HK-2 (cell line): ENCODE measurements at regions not wholly inside any gene's neighbourhood (a gene's known extent, or its start where the extent isn't known, plus 50 kb on each side); places are given as distances from the start of the nearest gene placed in this dataset.

Source experiments
- DNase-seq: peaks from one replicate; pipeline ENCODE4 v3.0.0-alpha.2; 2018; ENCODE audit not compliant: unreplicated experiment

DNA sequence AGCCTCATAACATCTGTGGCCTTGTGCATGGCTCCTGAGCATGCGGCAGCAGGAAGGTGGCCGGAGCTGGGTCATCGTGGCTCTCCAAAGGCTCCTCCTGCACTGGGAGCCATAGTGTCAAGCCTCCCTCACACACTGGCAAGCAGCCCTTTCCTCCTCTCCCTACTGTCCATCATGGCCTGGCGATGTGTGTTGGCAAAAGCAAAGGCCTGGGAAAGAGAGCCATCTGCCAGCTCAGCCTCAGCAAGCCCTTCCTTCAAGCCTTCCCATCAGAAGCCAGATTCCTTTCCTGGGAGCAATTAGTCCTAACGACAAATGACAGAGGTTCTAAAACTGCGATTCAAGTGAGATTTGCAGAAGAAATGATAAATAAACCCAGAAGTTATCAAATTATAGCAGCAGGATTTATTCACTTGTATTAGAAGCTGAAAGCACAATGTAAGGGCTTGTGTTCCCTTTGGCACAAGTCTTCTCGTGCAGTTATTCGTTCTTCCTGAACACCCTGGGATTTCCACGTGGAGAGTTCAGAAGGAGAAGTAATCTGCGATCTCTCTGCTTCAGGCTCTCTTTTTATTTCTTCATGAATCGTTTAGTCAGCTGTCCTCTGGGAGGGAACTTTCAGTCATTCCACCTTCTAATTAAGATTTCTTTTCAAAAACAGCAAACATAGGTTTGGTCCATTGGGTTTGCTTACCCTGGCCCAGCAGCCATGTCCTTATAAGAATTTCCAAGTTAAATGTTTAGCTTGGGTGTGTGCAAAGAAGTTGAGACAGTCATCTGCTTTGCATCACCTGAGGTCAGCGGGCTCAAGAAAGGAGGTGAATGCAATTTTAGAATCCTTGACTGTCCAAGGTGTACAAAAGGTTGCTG lies 110.3 kb upstream of the TMC3 start:
- DNase-seq = no peak

- no peak for DNase-seq
Measured at GRCh38 chr15:81483496-81483895, 109.5 kb upstream of the TMC3 start.

GRCh38 chr15:81481346-81481745 lies 107.3 kb upstream of the TMC3 start:
- no peak for DNase-seq

- peak; percentile 1 for DNase-seq
Measured at GRCh38 chr15:81480645-81481053, 106.6 kb upstream of the TMC3 start.

- DNase-seq = no peak
Measured at GRCh38 chr15:81478354-81478753, 104.3 kb upstream of the TMC3 start.

DNA sequence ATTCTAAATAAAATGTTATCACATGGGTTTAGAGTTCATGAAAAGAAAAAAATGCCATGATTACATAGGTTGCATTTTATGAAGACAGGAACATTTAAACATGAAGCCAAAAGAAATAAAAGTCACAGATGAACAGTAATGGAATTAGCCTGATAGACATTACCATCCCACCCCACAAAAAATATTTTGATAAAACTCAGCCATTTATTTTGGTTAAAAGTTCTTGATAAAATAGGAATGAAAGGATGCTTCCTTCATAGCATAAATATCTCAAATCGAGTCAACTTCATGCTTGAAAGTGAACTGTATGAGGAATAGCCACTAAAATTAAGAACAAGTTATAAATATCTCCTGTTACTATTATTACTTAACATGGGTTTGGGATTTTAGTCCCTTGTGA lies 101.9 kb upstream of the TMC3 start:
- no peak for DNase-seq

DNA sequence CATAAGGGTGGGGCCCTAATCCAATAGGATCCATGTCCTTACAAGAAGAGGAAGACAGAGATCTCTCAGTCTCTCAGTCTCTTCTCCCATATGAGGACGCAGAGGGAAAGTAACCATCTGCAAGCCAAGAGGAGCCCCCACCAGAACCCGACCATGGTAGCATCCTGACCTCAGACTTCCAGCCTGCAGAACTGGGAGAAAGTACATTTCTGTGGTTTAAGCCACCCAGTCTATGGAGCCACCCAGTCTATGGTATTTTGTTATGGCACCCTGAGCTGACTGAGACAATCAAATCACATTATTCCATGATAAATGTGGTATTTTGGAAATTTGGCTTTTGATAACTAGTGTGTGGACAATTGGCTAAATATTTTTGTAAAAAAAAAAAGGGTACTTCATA lies 101.5 kb upstream of the TMC3 start:
- DNase-seq = no peak

DNA sequence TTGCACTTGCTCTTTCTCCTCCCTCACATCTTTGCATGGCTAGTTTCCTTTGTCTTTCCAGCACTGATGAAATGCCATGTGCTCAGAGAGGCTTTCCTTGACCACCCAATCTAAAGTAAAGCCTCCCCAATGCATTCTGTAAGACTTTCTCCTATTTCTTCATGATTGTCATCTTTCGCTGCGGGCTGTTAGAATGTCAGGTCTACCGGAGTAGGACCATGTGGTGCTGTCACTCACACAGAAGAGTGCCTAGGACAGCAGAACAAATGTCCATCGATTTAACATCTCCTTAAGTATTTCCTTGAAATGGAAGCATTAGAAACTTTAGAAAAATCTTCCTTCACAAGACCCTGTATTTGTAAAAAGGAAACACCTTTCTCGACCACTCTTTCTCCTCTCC lies 99.9 kb upstream of the TMC3 start:
- DNase-seq = no peak

DNA sequence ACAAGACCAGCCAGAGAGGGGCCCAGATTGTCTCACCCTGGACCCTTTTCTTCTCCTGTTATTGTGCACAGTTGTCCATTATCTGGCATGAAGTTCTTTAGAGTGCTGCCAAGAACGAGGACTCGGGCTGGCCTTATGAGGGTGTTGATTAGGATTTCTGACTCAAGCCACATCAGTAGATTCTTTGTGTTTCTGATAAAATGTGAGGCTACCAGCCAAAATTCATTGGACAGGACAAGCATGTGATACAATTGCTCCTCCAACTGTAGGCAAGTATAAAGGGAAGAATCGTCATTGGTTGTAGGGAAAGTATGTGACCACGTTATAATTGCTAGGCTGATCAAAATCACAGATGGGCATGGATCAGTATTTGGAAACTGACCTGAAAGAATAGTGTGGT lies 99.2 kb upstream of the TMC3 start:
- no peak for DNase-seq

DNA sequence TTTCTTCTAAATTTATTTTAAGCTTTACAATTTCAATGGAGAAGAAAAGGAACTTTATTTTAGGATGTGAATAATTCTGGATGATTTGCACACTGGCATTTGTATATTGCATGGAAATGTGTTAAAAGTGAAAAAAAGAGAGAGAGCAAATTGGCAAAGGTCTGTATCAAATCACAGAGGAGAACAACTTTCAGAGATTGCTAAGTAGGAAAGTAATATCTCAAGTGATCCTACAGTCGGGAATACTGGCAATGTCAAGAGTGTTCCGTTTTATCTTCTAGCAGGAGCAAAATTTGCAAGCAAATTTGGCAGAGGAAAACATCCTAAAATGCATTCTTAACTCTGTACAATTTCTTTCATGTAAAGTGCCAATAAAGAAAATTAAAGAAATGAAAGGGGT lies 97.1 kb upstream of the TMC3 start:
- DNase-seq = no peak

DNA sequence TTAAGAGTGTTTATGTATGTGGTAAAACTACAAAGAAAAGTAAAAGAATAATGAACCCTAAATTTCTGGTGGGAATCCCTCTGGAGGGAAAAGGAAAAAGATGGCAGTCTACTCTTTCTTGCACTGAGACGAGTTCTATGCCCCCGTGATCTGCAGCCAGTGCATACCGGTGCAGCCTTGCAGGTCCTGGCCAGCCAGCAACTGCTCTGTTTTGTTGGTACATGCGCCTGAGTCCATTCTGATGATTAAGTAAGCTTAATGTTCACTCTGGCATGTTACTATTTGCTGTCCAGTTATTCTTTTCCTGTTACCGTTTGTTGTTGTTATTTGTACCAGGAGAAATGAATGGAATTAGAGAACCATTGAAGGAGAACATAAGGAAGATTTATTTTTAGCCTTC lies 95.1 kb upstream of the TMC3 start:
- no peak for DNase-seq

- no peak for DNase-seq
Measured at GRCh38 chr15:81466741-81467140, 92.7 kb upstream of the TMC3 start.

DNA sequence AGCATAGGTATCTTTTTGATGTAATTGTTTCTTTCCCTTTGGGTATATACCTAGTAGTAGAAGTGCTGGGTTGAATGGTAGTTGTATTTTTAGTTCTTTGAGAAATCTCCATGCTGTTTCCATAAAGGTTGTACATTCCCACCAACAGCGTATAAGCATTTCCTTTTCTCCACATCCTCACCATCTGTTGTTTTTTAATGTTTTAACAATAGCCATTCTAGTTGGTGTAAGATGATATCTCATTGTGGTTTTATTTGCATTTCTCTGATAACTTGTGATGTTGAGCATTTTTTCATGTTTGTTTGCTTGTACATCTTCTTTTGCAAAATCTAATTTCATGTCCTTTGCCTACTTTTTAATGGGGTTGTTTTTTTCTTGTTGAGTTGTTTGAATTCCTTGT lies 80.0 kb upstream of the TMC3 start:
- DNase-seq = no peak

DNA sequence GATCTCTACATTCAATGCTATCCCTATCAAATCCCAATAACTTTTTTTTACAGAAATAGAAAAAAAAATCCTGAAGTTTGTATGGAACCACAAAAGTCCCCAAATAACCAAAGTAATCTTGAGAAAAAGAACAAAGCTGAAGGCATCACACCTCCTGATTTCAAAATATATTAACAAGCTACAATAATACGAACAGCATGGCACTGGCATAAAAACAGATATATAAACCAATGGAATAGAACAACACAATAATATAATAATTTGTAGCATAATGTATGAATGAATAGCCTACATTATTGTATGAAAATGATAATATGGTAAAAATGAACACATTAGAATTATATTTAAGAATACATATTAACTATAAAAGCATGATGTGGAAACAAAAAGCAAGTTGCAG lies 76.7 kb upstream of the TMC3 start:
- DNase-seq = no peak

DNA sequence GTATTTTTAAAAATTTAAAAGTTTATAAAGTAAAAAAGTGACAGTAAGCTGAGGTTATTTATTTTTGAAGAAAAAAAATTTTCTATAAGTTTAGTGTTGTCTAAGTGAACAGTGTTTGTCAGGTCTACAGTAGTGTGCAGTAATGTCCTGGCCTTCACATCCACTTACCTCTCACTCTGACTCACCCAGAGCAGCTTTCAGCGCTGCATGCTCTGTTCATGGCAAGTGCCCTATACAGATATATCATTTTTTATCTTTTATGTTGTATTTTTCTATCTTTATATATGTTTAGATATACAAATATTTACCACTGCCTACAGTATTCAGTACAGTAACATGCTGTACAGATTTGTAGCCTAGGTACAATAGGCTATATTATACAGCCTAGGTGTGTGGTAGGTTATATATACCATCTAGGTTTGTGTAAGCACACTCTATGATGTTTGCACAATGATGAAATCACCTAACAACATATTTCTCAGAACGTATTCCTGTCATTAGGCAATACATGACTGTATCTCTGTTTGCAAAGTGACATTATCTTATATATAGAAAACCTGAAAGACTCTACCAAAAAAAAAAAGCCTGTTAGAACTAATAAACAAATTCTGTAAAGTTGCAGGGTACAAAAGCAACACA lies 75.9 kb upstream of the TMC3 start:
- DNase-seq = no peak

DNA sequence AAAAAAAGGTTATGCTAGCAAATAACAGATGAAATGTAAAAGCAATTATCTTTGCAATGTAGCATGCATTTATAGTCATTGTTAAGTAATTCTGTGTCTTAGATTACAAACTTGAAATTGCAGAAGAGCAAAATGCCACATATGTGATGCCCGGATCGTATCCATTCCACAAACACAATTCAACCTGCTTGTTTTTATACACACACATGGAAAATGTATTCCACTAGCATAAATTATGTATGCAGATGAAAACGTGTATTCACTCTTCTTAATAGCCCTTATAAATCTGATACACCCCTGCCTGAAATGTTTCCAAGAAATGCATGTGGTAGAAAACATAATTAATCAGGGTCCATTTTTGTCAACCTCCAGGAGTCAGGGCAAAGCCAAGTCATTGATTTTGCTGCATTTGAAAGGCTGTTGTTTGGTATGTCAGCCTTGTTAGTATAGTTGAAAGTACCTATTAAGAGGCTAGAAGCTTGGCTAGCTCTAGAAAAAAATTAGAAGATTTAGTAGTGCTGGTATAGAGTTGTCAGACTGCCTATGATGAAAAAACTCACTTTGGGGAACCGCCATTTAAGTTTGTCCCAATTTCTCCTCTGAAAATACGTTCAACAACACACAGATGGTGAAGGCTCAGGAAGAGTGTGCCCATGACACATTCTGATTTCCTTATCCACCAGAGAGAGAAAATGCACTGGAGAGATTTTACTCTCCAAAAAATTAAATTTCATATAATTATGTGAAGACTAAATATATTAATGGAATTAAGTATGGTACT lies 69.2 kb upstream of the TMC3 start:
- DNase-seq = no peak

DNA sequence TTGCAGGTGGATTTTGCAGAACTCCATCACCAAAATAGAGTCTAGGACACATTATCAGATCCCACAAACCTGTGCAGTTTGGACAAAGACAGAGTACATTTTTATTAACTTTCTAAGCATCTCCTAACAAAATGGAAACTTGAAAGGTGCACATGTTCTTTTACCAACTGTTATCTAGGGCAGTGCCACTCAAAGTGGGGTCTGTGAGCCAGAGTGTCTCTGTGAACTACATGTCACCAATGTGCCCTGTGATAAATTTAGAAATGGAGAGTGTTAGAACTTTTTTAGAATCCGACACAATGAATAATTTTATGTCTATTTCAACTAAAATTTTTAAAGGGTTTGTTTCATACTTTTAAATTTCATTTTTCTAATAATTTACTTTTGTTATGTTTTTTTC lies 68.4 kb upstream of the TMC3 start:
- no peak for DNase-seq

DNA sequence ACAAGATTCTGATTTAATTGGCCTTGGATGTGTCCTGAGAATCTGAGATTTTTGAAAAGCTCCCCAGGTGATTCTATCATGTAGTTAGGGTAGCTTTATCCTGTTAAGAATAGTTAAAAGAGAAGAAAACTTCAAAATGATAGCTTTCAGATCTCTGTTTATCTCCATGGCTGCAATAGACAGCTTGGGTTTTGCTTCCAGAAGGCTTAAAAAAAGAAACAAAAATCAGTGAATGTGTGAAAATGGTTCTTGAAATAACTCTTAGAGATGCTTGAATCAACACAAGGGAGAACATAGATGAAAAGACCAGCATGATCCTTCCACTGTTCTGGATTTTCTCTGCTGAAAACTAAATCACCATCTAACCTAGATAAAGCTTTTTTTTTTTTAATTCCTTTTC lies 60.8 kb upstream of the TMC3 start:
- no peak for DNase-seq

GRCh38 chr15:81433462-81433861 lies 59.4 kb upstream of the TMC3 start:
- no peak for DNase-seq

GRCh38 chr15:81432179-81432578 lies 58.2 kb upstream of the TMC3 start:
- DNase-seq = no peak

DNA sequence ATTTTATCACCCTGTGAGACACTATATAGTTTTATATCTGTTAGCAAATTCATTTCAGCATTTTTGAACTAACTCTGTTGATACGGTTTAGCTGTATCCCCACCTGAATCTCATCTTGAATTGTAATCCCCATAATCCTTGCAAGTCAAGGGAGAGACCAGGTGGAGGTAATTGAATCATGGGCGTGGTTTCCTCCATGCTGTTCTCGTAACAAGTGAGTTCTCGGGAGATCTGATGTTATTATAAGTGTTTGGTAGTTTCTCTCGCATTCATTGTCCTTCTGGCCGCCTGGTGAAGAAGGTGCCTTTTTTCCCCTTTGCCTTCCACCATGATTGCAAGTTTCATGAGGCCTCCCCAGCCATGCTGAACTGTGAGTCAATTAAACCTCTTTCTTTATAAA lies 53.2 kb upstream of the TMC3 start:
- no peak for DNase-seq

GRCh38 chr15:81425905-81426304 lies 51.9 kb upstream of the TMC3 start:
- no peak for DNase-seq
